Posterior vena cava (tissue), 2 donors: ENCODE measurements at regions not wholly inside any gene's neighbourhood (a gene's known extent, or its start where the extent isn't known, plus 50 kb on each side); places are given as distances from the start of the nearest gene placed in this dataset.

ENCODE experiments used
- DNase-seq: peaks from one replicate; pipeline ENCODE4 v3.0.0-alpha.2; 2020; ENCODE audit warnings: low spot score
- intact Hi-C, 2 donors: fragments of 100-400 bp; cut with DNase I; formaldehyde crosslinking; loops; one replicate each; pipeline versions ENCODE4 v1.14.1 to v1.14.2; 2022 to 2023
- donor health status: DM: yes; HTN: yes; CAD: no.
- donor health status: DM: yes; HTN: yes; CAD: no.

GRCh38 chr2:898319-898718 is 52.3 kb upstream of the SNTG2 start:
- intact Hi-C loops: no loop called here
- no peak for DNase-seq

DNA sequence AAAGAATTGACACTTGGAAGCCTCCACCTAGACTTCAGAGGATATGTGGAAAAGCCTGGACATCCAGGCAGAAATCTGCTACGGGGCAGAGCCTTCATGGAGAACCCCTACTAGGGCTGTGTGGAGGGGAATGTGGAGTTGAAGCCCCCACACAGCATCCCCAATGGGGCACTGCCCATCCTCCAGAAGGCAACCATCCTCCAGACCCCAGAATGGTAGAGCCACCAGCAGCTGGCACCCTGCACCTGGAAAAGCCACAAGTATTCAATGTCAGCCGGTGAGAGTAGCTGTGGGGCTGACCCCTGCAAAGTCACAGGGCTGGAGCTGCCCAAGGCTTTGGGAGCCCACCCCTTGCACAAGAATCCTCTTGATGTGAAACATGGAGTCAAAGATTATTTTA is 53.6 kb upstream of the SNTG2 start:
- intact Hi-C loops: no loop called here
- no peak for DNase-seq

DNA sequence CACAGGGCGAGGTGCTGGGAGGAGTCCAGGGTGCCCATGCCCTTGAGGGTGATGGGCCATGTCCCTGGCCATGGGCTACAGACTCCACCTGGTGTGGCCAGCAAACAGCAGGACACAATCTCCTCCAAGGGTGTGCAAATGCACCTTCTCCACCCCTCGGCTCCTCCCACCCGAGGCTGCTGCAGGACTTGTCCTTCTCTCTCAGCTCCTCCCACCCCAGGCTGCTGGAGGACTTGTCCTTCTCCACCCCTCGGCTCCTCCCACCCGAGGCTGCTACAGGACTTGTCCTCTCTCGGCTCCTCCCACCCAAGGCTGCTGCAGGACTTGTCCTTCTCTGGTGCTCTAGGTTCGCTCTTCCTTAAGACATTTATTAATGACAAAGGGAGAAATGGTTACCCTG is 57.3 kb upstream of the SNTG2 start:
- intact Hi-C loops: no loop called here
- no peak for DNase-seq

- DNase-seq: no peak
- intact Hi-C loops: no loop called here
Measured at GRCh38 chr2:892892-893291, 57.8 kb upstream of the SNTG2 start.

DNA sequence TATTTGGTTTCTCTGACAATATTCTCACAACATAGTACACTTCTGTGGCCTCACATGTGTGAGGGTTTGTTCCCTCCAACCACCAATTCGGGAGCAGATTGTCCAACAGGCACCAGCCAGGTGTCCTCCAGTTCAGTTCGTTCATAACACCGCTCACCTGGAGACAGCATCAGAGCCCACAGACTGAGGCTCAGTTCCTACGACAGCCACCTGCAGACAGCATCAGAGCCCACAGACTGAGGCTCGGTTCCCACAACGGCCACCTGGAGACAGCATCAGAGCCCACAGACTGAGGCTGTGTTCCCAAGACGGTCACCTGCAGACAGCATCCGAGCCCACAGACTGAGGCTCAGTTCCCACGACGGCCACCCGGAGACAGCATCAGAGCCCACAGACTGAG is 58.2 kb upstream of the SNTG2 start:
- intact Hi-C loops: no loop called here
- DNase-seq: no peak

DNA sequence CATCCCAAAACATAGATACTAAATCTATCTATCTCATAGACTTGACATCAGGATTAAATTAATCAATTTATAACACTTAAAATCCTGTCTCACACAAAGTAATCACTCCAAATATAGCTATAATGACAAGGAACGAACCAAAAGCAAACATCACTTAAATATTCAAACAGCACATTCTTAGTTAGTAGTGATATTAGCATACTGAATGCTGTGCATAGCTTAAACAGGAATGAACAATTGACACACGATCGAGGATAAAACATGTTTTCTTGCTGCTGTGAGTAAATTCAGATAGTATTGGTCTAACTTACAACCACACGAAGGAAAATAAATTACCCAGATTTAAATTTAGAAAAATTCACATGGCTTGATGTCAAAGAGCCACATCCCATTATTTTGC is 58.9 kb upstream of the SNTG2 start:
- intact Hi-C loops: no loop called here
- no peak for DNase-seq

- intact Hi-C loops: no loop called here
- DNase-seq: no peak
Measured at GRCh38 chr2:890791-891190, 59.9 kb upstream of the SNTG2 start.

- intact Hi-C loops: no loop called here
- no peak for DNase-seq
Measured at GRCh38 chr2:890214-890613, 60.4 kb upstream of the SNTG2 start.

- intact Hi-C loops: no loop called here
- DNase-seq: peak; percentile 63
Measured at GRCh38 chr2:888906-889566, 61.6 kb upstream of the SNTG2 start.

- intact Hi-C loops: no loop called here
- peak; percentile 45 for DNase-seq
Measured at GRCh38 chr2:888211-888801, 62.3 kb upstream of the SNTG2 start.

- intact Hi-C loops: no loop called here
- peak; percentile 35 for DNase-seq
Measured at GRCh38 chr2:887639-888038, 63.0 kb upstream of the SNTG2 start.

DNA sequence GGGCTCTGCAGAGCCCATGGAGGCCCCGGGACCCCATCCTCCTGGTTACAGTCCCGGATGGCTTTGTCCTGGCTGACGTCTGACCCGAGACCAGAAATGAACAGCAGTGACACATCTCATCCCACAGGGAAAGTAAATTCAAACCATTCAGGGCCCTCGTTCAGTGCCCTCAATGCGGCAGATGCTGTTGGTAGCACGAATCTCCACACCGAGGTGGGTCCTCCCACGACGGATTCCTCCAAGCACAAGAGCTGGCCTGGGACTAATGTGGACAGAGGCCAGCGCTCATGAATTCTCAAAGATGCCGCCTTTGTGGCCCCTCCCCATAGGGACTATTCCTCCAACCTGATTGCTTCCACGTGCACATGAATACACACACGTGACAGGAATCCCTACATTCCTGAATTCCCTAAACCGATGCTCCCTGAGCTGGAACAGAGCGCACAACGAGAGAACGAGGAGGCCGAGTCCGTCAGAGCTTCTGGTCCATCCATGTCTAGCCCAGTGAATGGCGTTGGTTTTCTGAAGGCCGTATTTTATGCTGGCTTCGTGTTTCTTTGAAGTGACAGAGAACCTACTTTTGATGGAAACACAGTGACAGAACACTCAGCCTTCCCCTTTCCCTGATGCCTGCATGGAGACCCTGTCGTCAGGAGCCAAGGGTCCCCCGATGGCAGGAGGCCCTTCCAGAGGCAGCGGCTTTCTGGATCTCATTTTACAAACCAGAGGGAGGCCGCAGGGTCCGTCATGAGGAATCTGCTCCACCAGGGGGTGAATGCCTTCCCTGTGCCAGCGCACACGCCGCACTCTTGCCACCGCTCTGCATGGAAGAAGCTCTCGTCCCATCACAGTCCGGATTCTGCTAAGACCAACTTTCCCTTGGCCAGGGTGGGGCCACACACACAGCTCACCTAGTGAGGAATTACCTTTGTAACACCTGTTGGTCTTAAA is 64.3 kb upstream of the SNTG2 start:
- intact Hi-C loops: no loop called here
- peak; percentile 47 for DNase-seq

DNA sequence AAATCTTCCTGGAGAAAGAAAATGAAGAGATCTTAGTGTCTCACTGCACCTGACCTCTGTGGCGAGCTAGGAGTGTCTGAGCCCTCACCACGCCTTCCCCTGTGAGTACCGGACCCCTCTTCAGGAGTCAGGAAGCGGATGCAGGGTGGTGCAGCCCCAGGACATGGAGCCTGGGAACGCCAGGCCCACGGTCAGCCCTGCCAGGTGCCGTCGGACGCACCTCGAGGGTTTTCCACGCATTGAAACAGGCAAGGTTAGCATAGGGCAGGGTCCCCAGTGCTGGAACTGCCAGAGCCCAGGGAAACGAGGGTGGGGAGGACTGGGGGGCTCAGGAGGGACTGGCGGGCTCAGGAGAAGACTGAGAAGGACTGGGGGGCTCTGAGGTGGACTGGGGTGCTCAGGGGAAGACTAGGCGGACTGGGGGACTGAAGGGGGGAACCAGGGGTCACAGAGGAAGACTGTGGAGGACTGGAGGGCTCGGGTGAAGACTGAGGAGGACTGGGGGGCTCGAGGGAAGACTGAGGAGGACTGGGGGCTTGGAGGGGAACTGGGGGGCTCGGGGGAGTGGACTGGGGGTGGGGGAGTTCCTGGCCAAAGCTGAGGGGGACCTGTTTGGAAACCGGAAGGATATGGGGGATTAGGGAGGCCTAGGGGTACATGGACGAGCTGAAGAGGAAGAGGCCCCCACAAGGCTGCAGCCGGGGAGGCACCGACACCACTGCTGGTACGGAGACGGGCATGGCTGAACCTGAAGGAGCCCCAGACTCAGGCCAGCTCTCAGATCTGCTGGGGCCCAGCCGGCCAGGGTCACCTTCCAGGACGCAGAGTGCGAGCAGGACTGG is 65.2 kb upstream of the SNTG2 start:
- peak; percentile 61 for DNase-seq
- intact Hi-C loops: no loop called here

GRCh38 chr2:883803-884748 is 66.6 kb upstream of the SNTG2 start:
- no peak for DNase-seq
- intact Hi-C loops: no loop called here

- intact Hi-C loops: no loop called here
- DNase-seq: no peak
Measured at GRCh38 chr2:883260-883802, 67.3 kb upstream of the SNTG2 start.

DNA sequence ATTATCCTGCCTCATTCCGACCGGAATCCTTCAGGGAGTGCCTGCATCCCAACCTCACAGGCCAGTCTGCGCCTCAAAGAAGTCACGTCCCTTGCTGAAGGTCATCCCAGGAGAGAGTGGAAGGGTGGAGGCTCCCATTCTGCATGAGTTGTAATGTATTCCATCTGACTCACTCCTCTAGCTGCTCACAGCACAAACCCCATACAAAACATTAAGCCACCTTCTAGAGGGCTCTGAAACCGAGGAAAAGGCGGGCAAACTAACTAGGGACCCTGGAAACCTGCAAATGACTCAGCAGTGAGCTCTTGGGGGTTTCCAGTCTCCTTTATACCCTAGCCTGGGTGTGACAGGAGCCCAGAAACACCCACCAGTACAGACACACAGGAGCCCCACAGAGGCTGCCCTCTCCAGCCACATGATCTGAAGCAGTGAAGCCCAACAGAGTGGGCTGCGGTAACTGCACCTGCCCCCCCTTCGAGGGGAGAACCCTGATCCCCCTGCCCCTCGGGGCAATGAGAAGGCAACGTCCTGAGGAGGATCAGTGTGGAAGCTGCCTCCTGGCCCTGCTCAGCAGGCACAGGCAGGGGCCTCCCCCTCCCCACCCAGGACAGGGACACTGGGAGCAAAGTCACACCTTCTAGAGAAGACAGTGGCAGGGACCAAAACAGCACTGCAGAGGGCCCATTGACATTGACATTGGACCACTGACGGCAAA is 69.3 kb upstream of the SNTG2 start:
- intact Hi-C loops: no loop called here
- no peak for DNase-seq

- no peak for DNase-seq
- intact Hi-C loops: no loop called here
Measured at GRCh38 chr2:880201-880970, 70.3 kb upstream of the SNTG2 start.
